Testis (tissue), 2 donors: ENCODE measurements at regions not wholly inside any gene's neighbourhood (a gene's known extent, or its start where the extent isn't known, plus 50 kb on each side); places are given as distances from the start of the nearest gene placed in this dataset.

ENCODE experiments used
- POLR2A ChIP-seq: fragments of 450-650 bp; IDR thresholded peaks from one replicate; pipeline ENCODE4 v1.6.1; 2017; ENCODE audit warnings: antibody characterized with exemption, mild to moderate bottlenecking, moderate library complexity
- TF ChIP-seq, protein P1 (sequence below), 3 experiments: fragments of 450-650 bp in 2 of 3; fragments of 200-600 bp in 1 of 3; sonication (generic) in 1 of 3; IDR thresholded peaks; one replicate each; pipeline ENCODE4 v1.5.1; 2016 to 2019; ENCODE audit warnings: antibody characterized with exemption in 3 of 3, mild to moderate bottlenecking in 2 of 3, moderate library complexity in 1 of 3

DNA sequence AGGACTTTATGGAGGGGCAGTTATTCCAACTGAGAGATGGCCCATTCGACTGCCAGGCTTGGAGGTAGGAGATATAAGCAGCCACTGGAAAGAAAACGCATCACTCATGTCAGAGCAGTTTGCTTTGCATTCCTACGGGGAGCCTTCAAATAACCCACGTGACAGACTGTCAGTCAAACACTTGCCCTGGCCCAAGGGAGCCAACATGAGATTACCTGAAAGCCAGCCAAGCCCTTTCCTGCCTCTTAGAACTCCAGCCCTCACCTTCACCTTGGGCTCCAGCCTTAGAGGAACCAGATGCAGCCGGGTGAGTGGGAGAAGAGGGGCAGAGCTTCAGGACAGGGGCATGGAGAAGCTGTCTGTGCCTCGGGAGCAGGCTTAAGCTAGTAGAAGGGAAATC lies 95.3 kb upstream of the CXCL13 start:
- TF ChIP-seq, protein P1, sequence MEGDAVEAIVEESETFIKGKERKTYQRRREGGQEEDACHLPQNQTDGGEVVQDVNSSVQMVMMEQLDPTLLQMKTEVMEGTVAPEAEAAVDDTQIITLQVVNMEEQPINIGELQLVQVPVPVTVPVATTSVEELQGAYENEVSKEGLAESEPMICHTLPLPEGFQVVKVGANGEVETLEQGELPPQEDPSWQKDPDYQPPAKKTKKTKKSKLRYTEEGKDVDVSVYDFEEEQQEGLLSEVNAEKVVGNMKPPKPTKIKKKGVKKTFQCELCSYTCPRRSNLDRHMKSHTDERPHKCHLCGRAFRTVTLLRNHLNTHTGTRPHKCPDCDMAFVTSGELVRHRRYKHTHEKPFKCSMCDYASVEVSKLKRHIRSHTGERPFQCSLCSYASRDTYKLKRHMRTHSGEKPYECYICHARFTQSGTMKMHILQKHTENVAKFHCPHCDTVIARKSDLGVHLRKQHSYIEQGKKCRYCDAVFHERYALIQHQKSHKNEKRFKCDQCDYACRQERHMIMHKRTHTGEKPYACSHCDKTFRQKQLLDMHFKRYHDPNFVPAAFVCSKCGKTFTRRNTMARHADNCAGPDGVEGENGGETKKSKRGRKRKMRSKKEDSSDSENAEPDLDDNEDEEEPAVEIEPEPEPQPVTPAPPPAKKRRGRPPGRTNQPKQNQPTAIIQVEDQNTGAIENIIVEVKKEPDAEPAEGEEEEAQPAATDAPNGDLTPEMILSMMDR (IDR thresholded peaks at IDR 0.05), result no peak
- TF ChIP-seq POLR2A, result no peak
